K562 (cell line): ENCODE measurements at regions not wholly inside any gene's neighbourhood (a gene's known extent, or its start where the extent isn't known, plus 50 kb on each side); places are given as distances from the start of the nearest gene placed in this dataset.

ENCODE experiments used
- CBX2 ChIP-seq: fragments of 200-600 bp; sonication (generic); IDR thresholded peaks from one replicate; pipeline ENCODE4 v1.6.1; 2012; ENCODE audit warnings: mild to moderate bottlenecking, low read length, inconsistent platforms; ENCODE audit not compliant: insufficient read depth, poor library complexity, severe bottlenecking
- EZH2 ChIP-seq: IDR thresholded peaks from 2 replicates; pipeline ENCODE4 v1.6.1; 2012; ENCODE audit warnings: low read depth, mild to moderate bottlenecking, inconsistent platforms, low read length, borderline replicate concordance
- MYBL2 ChIP-seq, 2 experiments: fragments of 450-650 bp in 1 of 2; sonication (generic) in 1 of 2; formaldehyde crosslinking in 1 of 2; IDR thresholded peaks; 2 replicates each; pipeline versions ENCODE4 v1.6.1 to v1.8.1; 2017 to 2022; ENCODE audit warnings: borderline replicate concordance in 1 of 2, inconsistent platforms in 1 of 2, low read depth in 1 of 2, mild to moderate bottlenecking in 1 of 2, missing genetic modification reagents in 1 of 2, moderate library complexity in 1 of 2
- SAFB2 ChIP-seq: fragments of 200-400 bp; formaldehyde crosslinking; IDR thresholded peaks from 2 replicates; pipeline ENCODE4 v1.6.1; 2018; ENCODE audit warnings: borderline replicate concordance, low read length, low read depth, moderate library complexity; ENCODE audit not compliant: severe bottlenecking
- SETDB1 ChIP-seq: IDR thresholded peaks from one replicate; pipeline ENCODE4 v1.6.1; 2012; ENCODE audit warnings: low read length, control low read depth, inconsistent platforms
- SMARCA4 ChIP-seq: fragments of 450-650 bp; IDR thresholded peaks from 2 replicates; pipeline ENCODE4 v1.6.1; 2016
- SPI1 ChIP-seq: IDR thresholded peaks from 2 replicates; pipeline ENCODE4 v1.6.1; 2011; ENCODE audit warnings: low read depth, low read length, control low read depth, borderline replicate concordance
- ZBTB1 ChIP-seq: sonication (generic); formaldehyde crosslinking; IDR thresholded peaks from 2 replicates; pipeline ENCODE4 v1.8.1; 2023; ENCODE audit warnings: missing genetic modification reagents, low read depth, mild to moderate bottlenecking, borderline replicate concordance
- ZBTB2 ChIP-seq: fragments of 450-650 bp; IDR thresholded peaks from 2 replicates; pipeline ENCODE4 v1.6.1; 2016; ENCODE audit warnings: antibody characterized with exemption

- no peak for TF ChIP-seq SETDB1
- no peak for TF ChIP-seq SAFB2
- no peak for TF ChIP-seq SMARCA4
- no peak for TF ChIP-seq ZBTB1
- no peak for TF ChIP-seq MYBL2 (IDR thresholded peaks at IDR 0.05; ENCODE audit: low read depth)
- TF ChIP-seq MYBL2 (CRISPR knock-in tag; IDR thresholded peaks at IDR 0.05; ENCODE audit: borderline replicate concordance): no peak
- TF ChIP-seq ZBTB2: no peak
- TF ChIP-seq EZH2: no peak
- TF ChIP-seq SPI1: no peak
- TF ChIP-seq CBX2: no peak
These were observed 773.8 kb downstream of the MECOM start for GRCh38 chr3:168889666-168890065.
